Activated CD8-positive, alpha-beta T cell treated with anti-CD3 and anti-CD28 coated beads for 36 hours (primary cell): ENCODE measurements at regions not wholly inside any gene's neighbourhood (a gene's known extent, or its start where the extent isn't known, plus 50 kb on each side); places are given as distances from the start of the nearest gene placed in this dataset.

Experiments used
- ATAC-seq: fragments of 200-7000 bp; cut with Tn5 transposase; one replicate; pipeline ENCODE4 v1.10.0; 2021; ENCODE audit warnings: mild to moderate bottlenecking, moderate library complexity
- CTCF ChIA-PET: fragments of 350-600 bp; sonication (Branson Sonifier 250); formaldehyde crosslinking; loops from one replicate; lab custom pipeline; 2021; ENCODE audit warnings: antibody characterized with exemption; lab: Charles Lee
- POLR2A ChIA-PET: fragments of 350-600 bp; sonication (Branson Sonifier 250); formaldehyde crosslinking; loops from one replicate; lab custom pipeline; 2021; ENCODE audit warnings: antibody characterized with exemption; lab: Charles Lee
- DNase-seq: peaks from one replicate; pipeline ENCODE4 v3.0.0-alpha.2; 2020
- H3K27ac Mint-ChIP-seq: one replicate; pipeline ENCODE4 v1.8.0; 2021; ENCODE audit warnings: mild to moderate bottlenecking, mixed read lengths
- H3K27me3 Mint-ChIP-seq: one replicate; pipeline ENCODE4 v1.8.0; 2021; ENCODE audit warnings: mixed read lengths
- H3K36me3 Mint-ChIP-seq: one replicate; pipeline ENCODE4 v1.8.0; 2021; ENCODE audit warnings: low read depth, mixed read lengths
- H3K4me1 Mint-ChIP-seq: one replicate; pipeline ENCODE4 v1.8.0; 2021; ENCODE audit warnings: low read depth, mixed read lengths
- H3K4me3 Mint-ChIP-seq: one replicate; pipeline ENCODE4 v1.8.0; 2021; ENCODE audit warnings: mild to moderate bottlenecking, moderate library complexity, mixed read lengths
- H3K9me3 Mint-ChIP-seq: one replicate; pipeline ENCODE4 v1.8.0; 2021; ENCODE audit warnings: mixed read lengths
- CTCF ChIP-seq: fragments of 200-600 bp; IDR thresholded peaks from one replicate; pipeline ENCODE4 v1.8.0; 2022; ENCODE audit warnings: antibody characterized with exemption, mild to moderate bottlenecking
- intact Hi-C: fragments of 100-400 bp; cut with micrococcal nuclease; formaldehyde crosslinking; loops from one replicate; pipeline ENCODE4 v1.10.0; 2022

GRCh38 chr7:54908760-54909438, 109.9 kb upstream of the EGFR start:
- Mint-ChIP-seq H3K4me1 (no peaks in the 10 kb centered on the region), H3K9me3 (peaks cover 1% of the 10 kb centered on the region), H3K4me3 (no peak overlapping the region), H3K27me3 (peaks cover 2% of the 10 kb centered on the region), H3K27ac (no peak overlapping the region), H3K36me3 (no peaks in the 10 kb centered on the region)
- no peak for TF ChIP-seq CTCF
- ATAC-seq: no peak
- CTCF ChIA-PET: no interaction called here
- no peak for DNase-seq
- POLR2A ChIA-PET: no interaction called here
- intact Hi-C loops: no loop called here

DNA sequence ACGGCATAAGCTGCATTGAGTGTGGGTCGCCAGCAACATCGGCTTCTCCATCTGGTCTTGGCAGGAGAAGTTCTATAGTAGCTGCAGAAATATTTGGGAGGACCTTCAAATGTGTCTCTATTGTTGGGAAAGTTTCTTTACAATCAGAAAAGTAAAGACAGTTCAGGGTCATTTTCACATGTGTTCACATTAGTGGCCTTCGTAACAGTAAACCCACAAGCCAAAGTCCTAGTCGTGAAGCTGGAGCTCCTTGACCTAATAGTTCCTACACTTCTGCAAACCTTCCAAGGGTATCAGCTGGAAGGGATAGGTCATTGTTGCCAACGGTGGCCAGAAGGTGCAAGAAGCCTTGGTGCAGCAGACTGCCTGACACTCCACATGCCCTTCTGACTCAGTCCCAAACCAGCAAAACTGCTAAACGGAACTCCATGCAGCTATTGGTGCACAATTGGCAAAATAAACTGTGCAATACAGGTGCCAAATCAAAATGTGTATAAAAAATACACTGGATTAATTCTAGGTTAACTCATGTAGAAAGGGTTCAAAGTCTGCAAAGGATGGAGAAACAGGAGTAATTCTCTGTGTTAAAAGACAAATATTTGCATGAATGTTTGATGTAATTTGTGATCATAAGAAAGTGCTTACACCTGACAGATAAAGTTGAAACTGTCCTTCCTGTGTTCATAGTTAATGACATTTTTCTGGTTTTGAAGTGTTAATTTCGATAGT, 102.8 kb upstream of the EGFR start:
- Mint-ChIP-seq H3K9me3 (no peaks in the 10 kb centered on the region), H3K4me1 (no peaks in the 10 kb centered on the region), H3K27me3 (peaks cover 3% of the 10 kb centered on the region), H3K27ac (no peak overlapping the region), H3K4me3 (no peak overlapping the region), H3K36me3 (no peaks in the 10 kb centered on the region)
- intact Hi-C loops: no loop called here
- ChIA-PET POLR2A (no interaction called here), CTCF (interaction anchor here (0.6 kb wide), 1 partner anchor 448 kb away, joined by 3 read pairs; no protein-coding TSS in a partner anchor)
- DNase-seq: no peak
- ATAC-seq: no peak
- no peak for TF ChIP-seq CTCF

DNA sequence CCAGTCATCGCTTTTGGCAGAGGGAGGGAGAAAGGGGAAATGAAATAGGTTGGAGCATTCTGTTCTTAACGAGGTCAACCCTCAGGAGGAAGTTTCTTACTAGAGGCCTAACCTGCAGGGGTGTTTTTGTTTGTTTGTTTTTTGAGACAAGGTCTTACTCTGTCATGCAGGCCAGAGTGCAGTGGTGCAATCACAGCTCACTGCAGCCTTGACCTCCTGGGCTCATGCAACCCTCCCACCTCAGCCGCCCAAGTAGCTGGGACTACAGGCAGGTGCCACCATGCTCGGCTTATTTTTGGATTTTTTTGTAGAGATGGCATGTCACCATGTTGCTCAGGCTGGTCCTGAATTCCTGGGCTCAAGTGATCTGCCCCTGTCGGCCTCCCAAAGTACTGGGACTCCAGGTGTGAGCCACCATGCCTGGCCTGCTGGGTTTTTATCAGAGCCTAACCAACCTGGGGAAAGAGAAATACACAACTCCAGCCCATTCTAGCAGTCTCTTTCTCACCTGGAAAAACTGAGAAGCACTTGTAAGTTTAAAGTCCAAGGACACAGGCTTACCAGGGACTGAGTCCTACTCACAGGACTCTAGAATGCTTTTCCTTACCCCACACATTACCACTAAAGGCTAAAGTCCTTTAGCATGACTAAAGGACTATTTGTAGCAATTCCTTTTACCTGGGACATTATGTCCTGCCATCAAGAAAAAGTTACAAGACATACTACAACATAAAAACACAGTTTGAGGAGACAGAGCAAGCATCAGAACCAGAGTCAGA, 101.0 kb upstream of the EGFR start:
- no peak for TF ChIP-seq CTCF
- CTCF ChIA-PET: no interaction called here
- Mint-ChIP-seq H3K4me3 (no peak overlapping the region), H3K27me3 (peaks cover 3% of the 10 kb centered on the region), H3K27ac (no peak overlapping the region), H3K36me3 (no peaks in the 10 kb centered on the region), H3K9me3 (no peaks in the 10 kb centered on the region), H3K4me1 (no peaks in the 10 kb centered on the region)
- DNase-seq (no peak), ATAC-seq (no peak)
- POLR2A ChIA-PET: no interaction called here
- intact Hi-C loops: no loop called here

- intact Hi-C loops: no loop called here
- no peaks in the 10 kb centered on the region for H3K36me3 Mint-ChIP-seq
- H3K4me3 Mint-ChIP-seq: no peak overlapping the region
- ChIA-PET CTCF (no interaction called here), POLR2A (no interaction called here)
- DNase-seq (no peak), ATAC-seq (no peak)
- H3K4me1 Mint-ChIP-seq: no peaks in the 10 kb centered on the region
- no peak for TF ChIP-seq CTCF
- no peak overlapping the region for H3K27ac Mint-ChIP-seq
- H3K27me3 Mint-ChIP-seq: peaks cover 4% of the 10 kb centered on the region
- H3K9me3 Mint-ChIP-seq: peaks cover 2% of the 10 kb centered on the region
Observed at GRCh38 chr7:54921116-54921515, 97.7 kb upstream of the EGFR start.

DNA sequence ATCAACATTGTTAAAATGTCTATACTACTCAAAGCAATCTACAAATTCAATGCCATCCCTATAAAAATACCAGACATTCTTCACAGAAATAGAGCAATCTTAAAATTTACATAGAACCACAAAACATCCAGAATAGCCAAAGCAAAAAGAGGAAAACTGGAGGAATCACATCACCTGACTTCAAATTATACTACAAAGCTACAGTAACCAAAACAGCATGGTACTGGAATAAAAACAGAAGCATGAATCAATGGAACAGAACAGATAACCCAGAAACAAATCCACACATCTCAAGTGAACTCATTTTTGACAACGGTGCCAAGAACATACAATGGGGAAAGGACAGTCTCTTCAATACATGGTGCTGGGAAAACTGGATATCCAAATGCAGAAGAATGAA, 87.3 kb upstream of the EGFR start:
- ChIA-PET CTCF (interaction anchor here (1.6 kb wide), 1 partner anchor 323 kb away, joined by 3 read pairs; no protein-coding TSS in a partner anchor), POLR2A (no interaction called here)
- H3K4me1 Mint-ChIP-seq: peaks cover 3% of the 10 kb centered on the region
- intact Hi-C loops: no loop called here
- H3K9me3 Mint-ChIP-seq: peaks cover 3% of the 10 kb centered on the region
- no peak overlapping the region for H3K27ac Mint-ChIP-seq
- DNase-seq (no peak), ATAC-seq (no peak)
- no peak overlapping the region for H3K4me3 Mint-ChIP-seq
- TF ChIP-seq CTCF: no peak
- peaks cover 33% of the 10 kb centered on the region for H3K27me3 Mint-ChIP-seq
- H3K36me3 Mint-ChIP-seq: no peaks in the 10 kb centered on the region
